NCI-H748 treated with DMSO at 0.1 percent for 48 hours (cell line): ENCODE measurements at regions not wholly inside any gene's neighbourhood (a gene's known extent, or its start where the extent isn't known, plus 50 kb on each side); places are given as distances from the start of the nearest gene placed in this dataset.
"Not testable (repeated sequence)": the region's sequence is repeated elsewhere in the genome, so short reads cannot be mapped to it uniquely, and the experiment has no call there.

Experiments used
- DNase-seq: peaks from one replicate; lab custom pipeline; 2025; lab: John Stamatoyannopoulos, UW

- not testable (repeated sequence) for DNase-seq
Observed at GRCh38 chr6:86731631-86732030, 205.7 kb upstream of the HTR1E start.

GRCh38 chr6:86730772-86731171 is 206.6 kb upstream of the HTR1E start:
- not testable (repeated sequence) for DNase-seq

- DNase-seq: no peak
Observed at GRCh38 chr6:86730216-86730615, 207.1 kb upstream of the HTR1E start.

- DNase-seq: no peak
Observed at GRCh38 chr6:86728976-86729375, 208.4 kb upstream of the HTR1E start.

- DNase-seq: no peak
Observed at GRCh38 chr6:86724695-86725094, 212.6 kb upstream of the HTR1E start.

- no peak for DNase-seq
Observed at GRCh38 chr6:86723729-86724128, 213.6 kb upstream of the HTR1E start.

- DNase-seq: no peak
Observed at GRCh38 chr6:86723151-86723550, 214.2 kb upstream of the HTR1E start.

- no peak for DNase-seq
Observed at GRCh38 chr6:86722131-86722530, 215.2 kb upstream of the HTR1E start.

- no peak for DNase-seq
Observed at GRCh38 chr6:86715676-86716075, 221.7 kb upstream of the HTR1E start.

GRCh38 chr6:86712039-86712438 is 225.3 kb upstream of the HTR1E start:
- DNase-seq: no peak

GRCh38 chr6:86707545-86708120 is 229.7 kb upstream of the HTR1E start:
- no peak for DNase-seq

GRCh38 chr6:86706449-86706848 is 230.9 kb upstream of the HTR1E start:
- DNase-seq: no peak

- not testable (repeated sequence) for DNase-seq
Observed at GRCh38 chr6:86701228-86701627, 236.1 kb upstream of the HTR1E start.

GRCh38 chr6:86686496-86686895 is 250.8 kb upstream of the HTR1E start:
- DNase-seq: no peak

- DNase-seq: no peak
Observed at GRCh38 chr6:86685230-86685797, 252.0 kb upstream of the HTR1E start.

GRCh38 chr6:86683132-86683908 is 254.0 kb upstream of the HTR1E start:
- DNase-seq: no peak

GRCh38 chr6:86682297-86682696 is 255.0 kb upstream of the HTR1E start:
- no peak for DNase-seq

GRCh38 chr6:86681140-86681539 is 256.2 kb upstream of the HTR1E start:
- DNase-seq: not testable (repeated sequence)

GRCh38 chr6:86672125-86672524 is 265.2 kb upstream of the HTR1E start:
- DNase-seq: not testable (repeated sequence)

- DNase-seq: no peak
Observed at GRCh38 chr6:86657192-86657591, 280.1 kb upstream of the HTR1E start.

GRCh38 chr6:86629123-86629522 is 308.2 kb upstream of the HTR1E start:
- DNase-seq: no peak

GRCh38 chr6:86619428-86619827 is 317.9 kb upstream of the HTR1E start:
- no peak for DNase-seq

GRCh38 chr6:86615299-86615698 is 322.0 kb upstream of the HTR1E start:
- no peak for DNase-seq
